ENCODE measurements at regions not wholly inside any gene's neighbourhood (a gene's known extent, or its start where the extent isn't known, plus 50 kb on each side); places are given as distances from the start of the nearest gene placed in this dataset.
"Not testable (repeated sequence)": the region's sequence is repeated elsewhere in the genome, so short reads cannot be mapped to it uniquely, and the experiment has no call there.

GRCh38 chr2:192499476-192499875 is 304.7 kb upstream of the TMEFF2 start:
- Mint-ChIP-seq H3K27ac (no peak overlapping the region), H3K4me3 (no peak overlapping the region), H3K9me3 (no peaks in the 10 kb centered on the region), H3K27me3 (no peaks in the 10 kb centered on the region), H3K4me1 (no peaks in the 10 kb centered on the region), H3K36me3 (no peaks in the 10 kb centered on the region)
- H3K27ac ChIP-seq (ENCODE audit: low read depth, low read length): no peak overlapping the region
- H3K4me1 ChIP-seq (ENCODE audit: insufficient read depth, low read length): no peaks in the 10 kb centered on the region
- DNase-seq: no peak
- POLR2A ChIA-PET: no interaction called here
- H3K36me3 ChIP-seq (ENCODE audit: insufficient read depth, low read length): no peaks in the 10 kb centered on the region
- H3K27me3 ChIP-seq (ENCODE audit: insufficient read depth, low read length, poor library complexity, severe bottlenecking): no peaks in the 10 kb centered on the region
- no peak overlapping the region for H3K4me3 ChIP-seq (ENCODE audit: low read length)
- CTCF ChIA-PET: no interaction called here
- no peaks in the 10 kb centered on the region for H3K9me3 ChIP-seq (ENCODE audit: low read length)

- no peak for DNase-seq
- Histone ChIP-seq H3K4me1 (ENCODE audit: insufficient read depth, low read length) (no peaks in the 10 kb centered on the region), H3K36me3 (ENCODE audit: insufficient read depth, low read length) (no peaks in the 10 kb centered on the region), H3K27ac (ENCODE audit: low read depth, low read length) (no peak overlapping the region), H3K9me3 (ENCODE audit: low read length) (no peaks in the 10 kb centered on the region), H3K27me3 (ENCODE audit: insufficient read depth, low read length, poor library complexity, severe bottlenecking) (no peaks in the 10 kb centered on the region), H3K4me3 (ENCODE audit: low read length) (no peak overlapping the region)
- CTCF ChIA-PET: no interaction called here
- Mint-ChIP-seq H3K27ac (no peak overlapping the region), H3K4me1 (no peaks in the 10 kb centered on the region), H3K9me3 (no peaks in the 10 kb centered on the region), H3K36me3 (no peaks in the 10 kb centered on the region), H3K4me3 (no peak overlapping the region), H3K27me3 (no peaks in the 10 kb centered on the region)
- POLR2A ChIA-PET: no interaction called here
These were observed 304.0 kb upstream of the TMEFF2 start for GRCh38 chr2:192498747-192499146.

- H3K4me1 Mint-ChIP-seq; H3K9me3 ChIP-seq (ENCODE audit: low read length); H3K27ac ChIP-seq (ENCODE audit: low read depth, low read length); H3K4me3 ChIP-seq (ENCODE audit: low read length); CTCF ChIA-PET; DNase-seq; H3K9me3 Mint-ChIP-seq; H3K36me3 ChIP-seq (ENCODE audit: insufficient read depth, low read length); POLR2A ChIA-PET; H3K4me3 Mint-ChIP-seq; H3K27me3 ChIP-seq (ENCODE audit: insufficient read depth, low read length, poor library complexity, severe bottlenecking); H3K27me3 Mint-ChIP-seq; H3K36me3 Mint-ChIP-seq; H3K4me1 ChIP-seq (ENCODE audit: insufficient read depth, low read length); H3K27ac Mint-ChIP-seq: not testable (repeated sequence)
These were observed 293.4 kb upstream of the TMEFF2 start for GRCh38 chr2:192488158-192488557.

- H3K4me3 Mint-ChIP-seq: no peak overlapping the region
- no peaks in the 10 kb centered on the region for H3K4me1 Mint-ChIP-seq
- CTCF ChIA-PET: no interaction called here
These were observed 292.9 kb upstream of the TMEFF2 start for GRCh38 chr2:192487636-192488035.

GRCh38 chr2:192484903-192485302 is 290.2 kb upstream of the TMEFF2 start:
- H3K9me3 ChIP-seq (ENCODE audit: low read length): no peaks in the 10 kb centered on the region
- ChIA-PET POLR2A (no interaction called here), CTCF (no interaction called here)
- no peak overlapping the region for H3K27ac ChIP-seq (ENCODE audit: low read depth, low read length)
- DNase-seq: no peak
- no peak overlapping the region for H3K27ac Mint-ChIP-seq
- H3K27me3 Mint-ChIP-seq: no peaks in the 10 kb centered on the region
- no peak overlapping the region for H3K4me3 ChIP-seq (ENCODE audit: low read length)
- no peaks in the 10 kb centered on the region for H3K36me3 Mint-ChIP-seq
- H3K4me1 ChIP-seq (ENCODE audit: insufficient read depth, low read length): no peaks in the 10 kb centered on the region
- no peak overlapping the region for H3K4me3 Mint-ChIP-seq
- no peaks in the 10 kb centered on the region for H3K27me3 ChIP-seq (ENCODE audit: insufficient read depth, low read length, poor library complexity, severe bottlenecking)
- H3K9me3 Mint-ChIP-seq: peaks cover 0 to 6% (median 2%) of the 10 kb centered on the region in 5 donors
- H3K36me3 ChIP-seq (ENCODE audit: insufficient read depth, low read length): no peaks in the 10 kb centered on the region
- no peaks in the 10 kb centered on the region for H3K4me1 Mint-ChIP-seq

More at GRCh38 chr2:192487636-192488035, 292.9 kb upstream of the TMEFF2 start:
- no peaks in the 10 kb centered on the region for H3K4me1 ChIP-seq (ENCODE audit: insufficient read depth, low read length)
- no peaks in the 10 kb centered on the region for H3K9me3 ChIP-seq (ENCODE audit: low read length)
- POLR2A ChIA-PET: no interaction called here
- no peaks in the 10 kb centered on the region for H3K36me3 Mint-ChIP-seq
- no peak overlapping the region for H3K4me3 ChIP-seq (ENCODE audit: low read length)
- no peaks in the 10 kb centered on the region for H3K27me3 ChIP-seq (ENCODE audit: insufficient read depth, low read length, poor library complexity, severe bottlenecking)
- H3K9me3 Mint-ChIP-seq: peaks cover 0 to 5% (median 2%) of the 10 kb centered on the region in 5 donors
- no peak for DNase-seq
- H3K27ac Mint-ChIP-seq: peak overlapping the region in 1 of 8 donors; percentile 81
- H3K36me3 ChIP-seq (ENCODE audit: insufficient read depth, low read length): no peaks in the 10 kb centered on the region
- H3K27ac ChIP-seq (ENCODE audit: low read depth, low read length): no peak overlapping the region
- peaks cover 0 to 2% of the 10 kb centered on the region in 2 donors for H3K27me3 Mint-ChIP-seq

GRCh38 chr2:192480984-192481383 is 286.3 kb upstream of the TMEFF2 start:
- no peaks in the 10 kb centered on the region for H3K36me3 Mint-ChIP-seq
- no peaks in the 10 kb centered on the region for H3K27me3 Mint-ChIP-seq
- H3K9me3 ChIP-seq (ENCODE audit: low read length): no peaks in the 10 kb centered on the region
- no peak overlapping the region for H3K4me3 ChIP-seq (ENCODE audit: low read length)
- H3K4me3 Mint-ChIP-seq: no peak overlapping the region
- no peaks in the 10 kb centered on the region for H3K4me1 ChIP-seq (ENCODE audit: insufficient read depth, low read length)
- H3K9me3 Mint-ChIP-seq: peaks cover 0 to 5% (median under 1%) of the 10 kb centered on the region in 5 donors
- no peaks in the 10 kb centered on the region for H3K4me1 Mint-ChIP-seq
- DNase-seq: no peak
- CTCF ChIA-PET: no interaction called here
- H3K27ac Mint-ChIP-seq: no peak overlapping the region
- H3K27ac ChIP-seq (ENCODE audit: low read depth, low read length): no peak overlapping the region
- no peaks in the 10 kb centered on the region for H3K27me3 ChIP-seq (ENCODE audit: insufficient read depth, low read length, poor library complexity, severe bottlenecking)
- no peaks in the 10 kb centered on the region for H3K36me3 ChIP-seq (ENCODE audit: insufficient read depth, low read length)
- POLR2A ChIA-PET: no interaction called here

GRCh38 chr2:192473331-192473730 is 278.6 kb upstream of the TMEFF2 start:
- Histone ChIP-seq H3K9me3 (ENCODE audit: low read length) (no peaks in the 10 kb centered on the region), H3K4me3 (ENCODE audit: low read length) (no peak overlapping the region), H3K4me1 (ENCODE audit: insufficient read depth, low read length) (no peaks in the 10 kb centered on the region), H3K27me3 (ENCODE audit: insufficient read depth, low read length, poor library complexity, severe bottlenecking) (no peaks in the 10 kb centered on the region), H3K27ac (ENCODE audit: low read depth, low read length) (no peak overlapping the region), H3K36me3 (ENCODE audit: insufficient read depth, low read length) (no peaks in the 10 kb centered on the region)
- ChIA-PET POLR2A (no interaction called here), CTCF (no interaction called here)
- Mint-ChIP-seq H3K4me1 (no peaks in the 10 kb centered on the region), H3K4me3 (no peak overlapping the region), H3K27ac (no peak overlapping the region), H3K27me3 (peaks cover 0 to 2% of the 10 kb centered on the region in 2 donors), H3K9me3 (peaks cover 0 to 17% (median 3%) of the 10 kb centered on the region in 5 donors), H3K36me3 (peaks cover 0 to 2% (median 0%) of the 10 kb centered on the region in 3 donors)
- no peak for DNase-seq

- no peak for DNase-seq
- Histone ChIP-seq H3K27me3 (ENCODE audit: insufficient read depth, low read length, poor library complexity, severe bottlenecking) (no peaks in the 10 kb centered on the region), H3K4me1 (ENCODE audit: insufficient read depth, low read length) (no peaks in the 10 kb centered on the region), H3K27ac (ENCODE audit: low read depth, low read length) (no peak overlapping the region), H3K9me3 (ENCODE audit: low read length) (no peaks in the 10 kb centered on the region), H3K4me3 (ENCODE audit: low read length) (no peak overlapping the region), H3K36me3 (ENCODE audit: insufficient read depth, low read length) (no peaks in the 10 kb centered on the region)
- H3K4me3 Mint-ChIP-seq: no peak overlapping the region
- H3K9me3 Mint-ChIP-seq: peaks cover 0 to 17% (median 3%) of the 10 kb centered on the region in 5 donors
- ChIA-PET POLR2A (no interaction called here), CTCF (no interaction called here)
- H3K27ac Mint-ChIP-seq: no peak overlapping the region
- peaks cover 0 to 2% of the 10 kb centered on the region in 2 donors for H3K27me3 Mint-ChIP-seq
- no peaks in the 10 kb centered on the region for H3K4me1 Mint-ChIP-seq
- peaks cover 0 to 2% (median 0%) of the 10 kb centered on the region in 3 donors for H3K36me3 Mint-ChIP-seq
These were observed 277.2 kb upstream of the TMEFF2 start for GRCh38 chr2:192471982-192472381.

GRCh38 chr2:192469612-192470011 is 274.9 kb upstream of the TMEFF2 start:
- H3K36me3 ChIP-seq (ENCODE audit: insufficient read depth, low read length): no peaks in the 10 kb centered on the region
- Mint-ChIP-seq H3K36me3 (peaks cover 0 to 2% (median 0%) of the 10 kb centered on the region in 3 donors), H3K9me3 (peaks cover 0 to 17% (median 3%) of the 10 kb centered on the region in 5 donors), H3K4me1 (no peaks in the 10 kb centered on the region), H3K4me3 (no peak overlapping the region), H3K27me3 (peaks cover 0 to 2% of the 10 kb centered on the region in 2 donors), H3K27ac (no peak overlapping the region)
- H3K27ac ChIP-seq (ENCODE audit: low read depth, low read length): no peak overlapping the region
- no peaks in the 10 kb centered on the region for H3K4me1 ChIP-seq (ENCODE audit: insufficient read depth, low read length)
- DNase-seq: no peak
- H3K9me3 ChIP-seq (ENCODE audit: low read length): no peaks in the 10 kb centered on the region
- CTCF ChIA-PET: no interaction called here
- H3K27me3 ChIP-seq (ENCODE audit: insufficient read depth, low read length, poor library complexity, severe bottlenecking): no peaks in the 10 kb centered on the region
- no peak overlapping the region for H3K4me3 ChIP-seq (ENCODE audit: low read length)
- POLR2A ChIA-PET: no interaction called here
